ENCODE measurements at regions not wholly inside any gene's neighbourhood (a gene's known extent, or its start where the extent isn't known, plus 50 kb on each side); places are given as distances from the start of the nearest gene placed in this dataset.

- DNase-seq (no peak), ATAC-seq (no peak)
- Histone ChIP-seq H3K36me3 (no peaks in the 10 kb centered on the region), H3K27ac (no peak overlapping the region), H3K4me1 (no peaks in the 10 kb centered on the region), H3K27me3 (peaks cover 0 to 8% (median 0%) of the 10 kb centered on the region in 9 donors), H3K4me3 (no peak overlapping the region), H3K9me3 (peaks cover 0 to 16% (median 0%) of the 10 kb centered on the region in 12 donors)
- intact Hi-C loops (cut with DNase I), result no loop called here
- 84 to 92% (median 90%) methylated on average over 1 of the region's 1 CpG for WGBS, 4 donors
- TF ChIP-seq CTCF (IDR thresholded peaks at IDR 0.05) (no peak), POLR2A (IDR thresholded peaks at IDR 0.05) (no peak)
Observed at GRCh38 chr19:28046932-28047331, 1166.0 kb downstream of the UQCRFS1 start.

GRCh38 chr19:28045621-28046020, 1167.3 kb downstream of the UQCRFS1 start:
- H3K4me1 ChIP-seq, result no peaks in the 10 kb centered on the region
- intact Hi-C loops (cut with DNase I), result no loop called here
- no peak overlapping the region for H3K4me3 ChIP-seq
- H3K27me3 ChIP-seq, result peaks cover 0 to 8% (median 0%) of the 10 kb centered on the region in 9 donors
- H3K9me3 ChIP-seq, result peaks cover 0 to 16% (median 0%) of the 10 kb centered on the region in 12 donors
- H3K27ac ChIP-seq, result no peak overlapping the region
- ATAC-seq (no peak), DNase-seq (no peak)
- no peak for TF ChIP-seq CTCF (IDR thresholded peaks at IDR 0.05)
- no peak for TF ChIP-seq POLR2A (IDR thresholded peaks at IDR 0.05)
- 57 to 87% (median 82%) methylated on average over 2 of the region's 2 CpGs for WGBS, 4 donors
- no peaks in the 10 kb centered on the region for H3K36me3 ChIP-seq

- no peak for DNase-seq
- H3K4me3 ChIP-seq, result no peak overlapping the region
- peaks cover 0 to 16% (median 0%) of the 10 kb centered on the region in 12 donors for H3K9me3 ChIP-seq
- no peak for ATAC-seq
- H3K27me3 ChIP-seq, result peaks cover 0 to 8% (median 0%) of the 10 kb centered on the region in 9 donors
- WGBS, 4 donors, result 64 to 82% (median 77%) methylated on average over 4 of the region's 4 CpGs
- intact Hi-C loops (cut with DNase I), result no loop called here
- H3K4me1 ChIP-seq, result no peaks in the 10 kb centered on the region
- H3K36me3 ChIP-seq, result no peaks in the 10 kb centered on the region
- no peak overlapping the region for H3K27ac ChIP-seq
- TF ChIP-seq CTCF (IDR thresholded peaks at IDR 0.05), result no peak
- no peak for TF ChIP-seq POLR2A (IDR thresholded peaks at IDR 0.05)
Observed at GRCh38 chr19:28044477-28044876, 1168.5 kb downstream of the UQCRFS1 start.

- DNase-seq, result no peak
- H3K9me3 ChIP-seq, result peaks cover 0 to 13% (median 0%) of the 10 kb centered on the region in 12 donors
- no peak for TF ChIP-seq CTCF (IDR thresholded peaks at IDR 0.05)
- TF ChIP-seq POLR2A (IDR thresholded peaks at IDR 0.05), result no peak
- no peak for ATAC-seq
- 47 to 61% (median 54%) methylated on average over 4 of the region's 4 CpGs for WGBS, 4 donors
- H3K4me1 ChIP-seq, result no peaks in the 10 kb centered on the region
- no peak overlapping the region for H3K27ac ChIP-seq
- H3K27me3 ChIP-seq, result peaks cover 0 to under 1% (median 0%) of the 10 kb centered on the region in 9 donors
- intact Hi-C loops (cut with DNase I), result no loop called here
- no peaks in the 10 kb centered on the region for H3K36me3 ChIP-seq
- no peak overlapping the region for H3K4me3 ChIP-seq
Observed at GRCh38 chr19:28042516-28042915, 1170.4 kb downstream of the UQCRFS1 start.

Data from heart left ventricle (tissue), 16 donors.